ENCODE measurements at regions not wholly inside any gene's neighbourhood (a gene's known extent, or its start where the extent isn't known, plus 50 kb on each side); places are given as distances from the start of the nearest gene placed in this dataset.
"Not testable (repeated sequence)": the region's sequence is repeated elsewhere in the genome, so short reads cannot be mapped to it uniquely, and the experiment has no call there.

DNA sequence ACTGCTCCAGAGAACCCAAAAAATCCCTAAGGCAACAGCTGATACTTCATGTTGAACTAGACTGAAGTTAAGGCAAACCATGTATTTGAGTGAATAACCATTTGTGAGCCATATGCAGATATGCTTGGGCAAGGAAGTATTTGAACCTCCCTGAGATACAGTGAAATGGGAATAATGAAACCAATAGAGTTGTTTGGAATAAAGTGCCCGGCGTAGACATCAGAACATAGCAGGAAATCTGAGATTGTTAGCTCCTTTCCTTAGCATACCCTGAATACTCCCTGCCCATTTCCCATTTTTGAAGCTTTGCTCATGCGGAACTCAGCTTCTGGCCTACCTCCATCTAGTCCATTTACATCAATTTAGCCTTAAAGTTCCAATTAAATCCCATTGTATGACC is 611.9 kb downstream of the EFNA5 start:
- no peak for DNase-seq

DNA sequence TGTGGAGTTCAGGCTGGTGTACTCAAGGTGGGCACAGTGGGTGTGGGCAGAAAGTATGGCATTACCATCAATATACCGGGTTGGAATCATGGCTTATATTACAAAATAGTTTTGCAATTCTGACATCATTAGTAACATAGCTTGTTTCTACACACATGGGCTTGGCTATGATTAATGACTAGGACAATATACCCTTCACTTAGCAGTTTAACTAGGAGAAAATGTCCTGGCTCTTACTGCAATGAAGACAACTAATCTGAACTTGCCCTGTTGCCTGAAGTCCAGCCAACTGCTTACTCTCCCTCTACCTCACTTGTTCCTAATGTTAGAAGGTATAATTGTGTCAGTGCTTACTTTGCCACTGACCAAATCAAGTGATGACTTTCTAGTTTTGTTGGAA is 612.5 kb downstream of the EFNA5 start:
- no peak for DNase-seq

GRCh38 chr5:107056278-107056677 is 614.5 kb downstream of the EFNA5 start:
- no peak for DNase-seq

DNA sequence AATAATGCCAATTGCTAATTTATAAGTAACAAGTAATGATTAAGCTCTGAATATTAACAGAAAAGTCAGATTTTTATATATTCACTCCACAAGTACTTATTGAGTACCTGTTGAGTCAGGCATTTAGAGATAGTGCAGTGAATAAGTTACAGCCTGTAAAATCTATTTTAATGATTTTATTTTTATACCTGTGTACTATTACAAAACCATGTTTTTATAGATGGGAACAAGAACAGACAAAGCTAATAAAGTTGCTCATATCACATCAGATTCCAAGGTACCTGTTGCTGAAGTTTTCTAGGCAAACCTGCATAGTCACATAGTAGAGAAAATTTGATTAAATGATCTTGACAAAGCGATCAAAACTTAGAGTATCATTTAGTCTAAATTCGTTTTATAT is 623.7 kb downstream of the EFNA5 start:
- DNase-seq, result no peak

DNA sequence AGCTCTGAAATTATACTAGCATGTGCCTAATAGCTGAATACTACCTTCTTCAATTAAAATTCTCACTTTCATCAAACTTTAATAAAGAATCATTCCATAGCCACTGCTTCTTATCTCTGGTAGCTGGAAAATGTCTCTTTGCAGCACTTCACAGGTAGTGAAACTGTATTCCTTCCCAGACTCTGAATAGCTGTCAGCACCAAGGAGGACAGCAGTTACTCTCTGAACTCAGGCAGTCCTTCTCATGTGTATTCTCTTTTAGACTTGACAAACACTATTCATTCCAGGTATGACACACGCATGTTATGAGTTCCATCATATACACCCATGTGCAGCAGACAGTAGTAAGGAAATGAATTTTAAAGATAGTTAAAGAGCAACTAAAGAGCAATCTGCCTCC is 627.1 kb downstream of the EFNA5 start:
- DNase-seq, result no peak

GRCh38 chr5:107040907-107041306 is 629.8 kb downstream of the EFNA5 start:
- no peak for DNase-seq

- DNase-seq, result no peak
Measured at GRCh38 chr5:107032629-107033028, 638.1 kb downstream of the EFNA5 start.

- DNase-seq, result no peak
Measured at GRCh38 chr5:107028938-107029337, 641.8 kb downstream of the EFNA5 start.

- DNase-seq, result no peak
Measured at GRCh38 chr5:107025712-107026497, 644.8 kb downstream of the EFNA5 start.

DNA sequence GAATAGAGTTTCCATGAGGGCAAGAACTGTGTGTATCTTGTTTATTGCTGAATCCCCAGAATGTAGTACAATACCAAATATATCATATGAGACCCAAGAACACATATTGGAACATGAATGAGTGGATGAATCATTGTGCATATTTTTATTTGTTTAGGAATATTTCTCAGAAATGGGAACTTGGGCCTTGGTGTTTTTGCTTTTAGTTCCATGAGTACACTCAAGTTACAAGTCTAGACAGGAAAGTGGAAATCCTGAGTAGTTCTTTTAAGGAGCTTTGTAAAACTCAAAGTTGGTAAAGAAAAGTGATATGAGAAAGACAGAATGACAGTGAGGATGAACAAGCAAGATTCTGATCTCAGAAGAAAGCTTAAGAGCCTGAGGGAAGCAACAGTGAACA is 647.0 kb downstream of the EFNA5 start:
- DNase-seq, result no peak

- DNase-seq, result no peak
Measured at GRCh38 chr5:107021575-107021974, 649.2 kb downstream of the EFNA5 start.

- no peak for DNase-seq
Measured at GRCh38 chr5:107020626-107021025, 650.1 kb downstream of the EFNA5 start.

DNA sequence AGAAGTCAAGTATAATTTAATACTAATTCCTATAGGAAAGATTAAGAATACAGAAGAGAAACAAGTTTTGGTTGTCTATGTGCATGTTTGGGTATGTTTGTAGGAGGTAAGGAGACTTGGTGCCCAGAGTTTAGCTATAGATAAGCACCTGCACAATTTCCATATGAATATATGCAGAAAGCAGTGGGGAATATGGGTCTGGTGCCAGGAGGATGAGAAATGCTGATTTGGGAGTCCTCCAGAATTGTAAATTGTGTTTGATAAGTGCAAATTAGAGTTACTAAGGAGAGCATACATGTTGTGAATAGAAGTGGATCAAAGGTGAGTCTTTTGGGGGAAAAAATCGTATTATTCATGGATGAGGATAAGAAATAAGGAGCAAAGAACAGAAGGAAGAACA is 653.1 kb downstream of the EFNA5 start:
- DNase-seq, result no peak

DNA sequence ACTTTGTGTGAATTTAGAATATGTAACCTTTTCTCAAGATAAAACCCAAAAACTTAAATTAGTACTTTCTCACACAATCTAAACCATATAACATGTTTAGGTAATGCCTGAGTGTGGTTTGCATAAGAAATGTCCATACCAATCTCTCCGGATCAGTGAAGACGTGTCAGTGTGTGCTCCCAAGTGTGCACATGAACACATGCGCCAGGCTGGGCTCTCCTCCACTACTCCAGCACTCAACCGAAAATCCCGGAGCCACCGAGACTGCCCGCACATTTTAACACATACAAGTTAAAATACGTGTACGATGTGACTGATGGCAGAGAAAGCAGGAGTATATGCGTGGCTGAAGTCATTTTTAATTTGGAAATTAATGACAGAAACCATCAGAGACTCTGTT is 658.4 kb downstream of the EFNA5 start:
- no peak for DNase-seq

- peak; percentile 31 for DNase-seq
Measured at GRCh38 chr5:107011605-107012004, 659.1 kb downstream of the EFNA5 start.

- no peak for DNase-seq
Measured at GRCh38 chr5:107010060-107010459, 660.7 kb downstream of the EFNA5 start.

DNA sequence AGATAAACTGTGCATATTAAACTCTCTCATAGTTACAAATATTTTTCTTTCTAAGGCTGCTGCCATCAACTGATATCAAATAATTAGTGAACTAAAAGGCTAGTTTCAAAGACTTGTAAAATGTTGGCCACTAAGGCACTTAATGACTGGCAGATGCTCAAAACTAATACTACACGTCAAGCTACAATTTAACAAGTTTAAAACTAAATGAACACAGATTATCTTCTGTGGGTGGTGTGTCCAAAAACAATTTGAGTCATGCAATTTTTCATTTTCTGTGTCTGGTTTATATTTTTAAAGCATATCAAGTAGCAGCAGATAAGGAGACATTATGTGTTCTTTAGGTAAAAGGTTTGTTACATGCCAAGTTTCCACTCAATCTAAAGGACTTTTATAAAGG is 665.1 kb downstream of the EFNA5 start:
- DNase-seq, result no peak

- no peak for DNase-seq
Measured at GRCh38 chr5:107005161-107005560, 665.6 kb downstream of the EFNA5 start.

GRCh38 chr5:107002115-107002514 is 668.6 kb downstream of the EFNA5 start:
- DNase-seq, result no peak

- DNase-seq, result not testable (repeated sequence)
Measured at GRCh38 chr5:106999506-106999905, 671.2 kb downstream of the EFNA5 start.

DNA sequence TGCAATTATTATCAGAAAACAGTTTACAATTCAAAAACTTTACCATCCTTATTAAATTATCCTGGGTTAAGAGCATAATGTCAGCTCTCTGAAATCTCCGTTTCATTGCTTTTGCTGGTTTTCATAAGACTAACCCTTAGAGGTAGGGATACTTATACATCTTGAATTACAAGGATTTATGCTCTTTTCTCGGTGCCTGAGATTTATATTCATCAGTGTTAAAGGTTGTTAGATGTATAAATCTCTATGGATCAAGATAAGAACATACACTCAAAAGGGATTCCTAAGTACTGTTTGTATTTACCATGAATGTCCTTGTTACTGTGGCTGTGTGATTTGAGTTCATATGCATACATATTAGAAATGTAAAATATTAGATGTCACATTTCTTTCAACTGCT is 684.7 kb downstream of the EFNA5 start:
- DNase-seq, result no peak

GRCh38 chr5:106985174-106985573 is 685.6 kb downstream of the EFNA5 start:
- no peak for DNase-seq

DNA sequence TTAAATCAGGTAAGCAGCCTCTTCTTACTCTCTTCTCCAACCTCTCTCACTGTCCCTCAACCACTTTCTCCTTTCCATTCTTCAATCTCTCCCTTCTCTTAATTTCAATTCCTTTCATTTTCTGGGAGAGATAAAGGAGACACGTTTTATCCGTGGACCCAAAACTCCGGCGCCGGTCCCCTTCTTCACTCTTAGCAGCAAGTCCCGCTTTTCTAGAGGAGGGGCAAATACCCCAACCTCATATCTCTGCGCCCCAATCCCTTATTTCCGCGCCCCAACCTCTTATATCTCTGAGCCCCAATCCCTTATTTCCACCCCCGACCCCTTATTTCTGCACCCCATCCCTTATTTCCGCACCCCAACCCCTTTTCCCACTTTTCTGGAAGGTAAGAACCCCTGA is 691.6 kb downstream of the EFNA5 start:
- not testable (repeated sequence) for DNase-seq

- not testable (repeated sequence) for DNase-seq
Measured at GRCh38 chr5:106978582-106979165, 692.1 kb downstream of the EFNA5 start.

- DNase-seq, result no peak
Measured at GRCh38 chr5:106976363-106976762, 694.4 kb downstream of the EFNA5 start.
